ENCODE measurements at regions not wholly inside any gene's neighbourhood (a gene's known extent, or its start where the extent isn't known, plus 50 kb on each side); places are given as distances from the start of the nearest gene placed in this dataset.

DNA sequence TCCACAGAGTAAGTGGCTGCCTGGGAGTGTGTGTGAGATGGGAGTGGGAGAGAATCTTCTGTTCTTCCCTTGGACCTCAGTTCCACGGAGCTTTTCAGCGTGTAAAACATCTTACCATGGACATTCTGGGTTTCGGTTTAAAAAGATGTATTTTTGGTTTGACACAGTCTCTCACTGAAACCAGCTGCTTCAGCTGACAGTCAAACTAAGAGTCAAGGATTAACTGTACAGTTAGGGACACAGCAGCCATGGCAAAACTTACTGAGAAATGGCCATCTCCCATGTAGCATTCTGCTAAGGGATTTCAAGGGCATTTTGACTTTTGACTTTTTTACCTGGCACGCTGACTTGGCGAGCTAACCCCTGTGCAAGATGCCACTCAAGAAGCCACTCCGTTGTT is 93.8 kb upstream of the IL12B start:
- Histone ChIP-seq H3K9me3 (replicated peaks; ENCODE audit: low read length) (no peaks in the 10 kb centered on the region), H3K4me2 (ENCODE audit: low read length) (no peak overlapping the region), H3K4me3 (ENCODE audit: low read length) (no peak overlapping the region), H3K27me3 (ENCODE audit: control insufficient read depth, insufficient read depth, low read length) (peaks cover 15% of the 10 kb centered on the region), H3K9ac (ENCODE audit: low read depth, low read length) (no peak overlapping the region), H3K4me1 (ENCODE audit: control insufficient read depth, insufficient read depth, low read length) (no peaks in the 10 kb centered on the region), H3K36me3 (ENCODE audit: insufficient read depth, low read length) (no peaks in the 10 kb centered on the region)

DNA sequence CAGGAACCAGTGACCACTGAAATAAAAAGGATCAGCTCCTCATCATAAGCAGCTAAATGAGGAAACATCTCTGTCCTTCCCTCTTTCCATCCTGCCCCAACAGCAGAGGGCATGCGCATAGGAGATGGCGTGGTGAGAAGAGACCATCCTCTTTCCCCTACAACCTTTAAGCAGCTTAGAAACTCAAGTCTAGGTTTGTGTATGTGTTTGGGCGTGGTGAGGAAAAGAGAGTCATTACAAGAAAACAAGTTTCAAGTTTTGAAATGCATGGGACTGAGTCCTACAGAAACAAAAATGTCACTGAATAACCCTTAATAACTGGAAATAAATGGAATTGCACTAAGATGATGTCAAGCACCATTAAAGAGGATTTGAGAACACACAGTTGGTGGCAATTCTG is 96.4 kb upstream of the IL12B start:
- Histone ChIP-seq H3K36me3 (ENCODE audit: insufficient read depth, low read length) (no peaks in the 10 kb centered on the region), H3K27me3 (ENCODE audit: control insufficient read depth, insufficient read depth, low read length) (peaks cover 15% of the 10 kb centered on the region), H3K4me2 (ENCODE audit: low read length) (no peak overlapping the region), H3K9ac (ENCODE audit: low read depth, low read length) (no peak overlapping the region), H3K4me3 (ENCODE audit: low read length) (no peak overlapping the region), H3K4me1 (ENCODE audit: control insufficient read depth, insufficient read depth, low read length) (no peaks in the 10 kb centered on the region), H3K9me3 (replicated peaks; ENCODE audit: low read length) (no peaks in the 10 kb centered on the region)

DNA sequence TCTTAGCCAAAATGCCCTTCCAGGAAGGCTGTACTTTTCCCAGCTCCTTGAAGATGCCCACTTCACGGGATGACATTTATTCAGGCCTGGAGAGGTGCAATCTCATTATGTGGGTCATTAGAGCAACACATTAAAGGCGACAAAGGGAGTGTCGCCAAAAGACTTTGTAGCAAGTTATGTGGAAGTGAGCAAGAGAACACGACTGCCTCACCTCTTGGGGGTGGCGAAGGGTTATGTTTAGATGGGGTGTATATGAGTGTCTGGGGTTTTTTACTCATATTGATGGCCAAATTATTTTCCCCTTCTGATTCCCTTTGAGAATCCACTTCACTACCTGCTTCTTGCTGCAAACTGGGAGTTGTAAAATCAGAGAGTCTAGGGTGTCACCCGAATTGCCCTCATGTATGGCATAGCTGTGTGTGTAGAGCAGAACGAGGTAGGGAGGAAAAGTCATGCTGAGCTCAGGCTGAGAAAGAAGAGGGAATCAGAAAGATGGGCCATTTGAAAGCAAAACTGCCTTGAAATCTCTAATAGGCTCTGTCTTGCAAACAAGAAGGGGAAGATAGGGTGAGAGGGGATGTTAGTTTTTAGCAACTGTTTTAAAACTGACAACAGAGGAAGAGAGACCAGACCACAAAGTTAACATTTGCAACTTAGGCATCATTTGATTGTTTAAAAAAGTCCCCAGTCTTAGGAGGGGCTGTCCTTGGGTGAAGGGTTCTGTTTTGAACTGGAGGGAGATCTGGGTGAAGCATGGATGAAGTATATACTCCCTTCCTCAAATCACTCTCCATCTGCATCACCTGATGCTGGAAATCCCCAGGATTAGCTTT is 97.1 kb upstream of the IL12B start:
- H3K9me3 ChIP-seq (replicated peaks; ENCODE audit: low read length), result no peaks in the 10 kb centered on the region
- H3K27me3 ChIP-seq (ENCODE audit: control insufficient read depth, insufficient read depth, low read length), result peaks cover 17% of the 10 kb centered on the region
- H3K4me2 ChIP-seq (ENCODE audit: low read length), result no peak overlapping the region
- no peaks in the 10 kb centered on the region for H3K36me3 ChIP-seq (ENCODE audit: insufficient read depth, low read length)
- no peak overlapping the region for H3K4me3 ChIP-seq (ENCODE audit: low read length)
- no peaks in the 10 kb centered on the region for H3K4me1 ChIP-seq (ENCODE audit: control insufficient read depth, insufficient read depth, low read length)
- H3K9ac ChIP-seq (ENCODE audit: low read depth, low read length), result no peak overlapping the region

DNA sequence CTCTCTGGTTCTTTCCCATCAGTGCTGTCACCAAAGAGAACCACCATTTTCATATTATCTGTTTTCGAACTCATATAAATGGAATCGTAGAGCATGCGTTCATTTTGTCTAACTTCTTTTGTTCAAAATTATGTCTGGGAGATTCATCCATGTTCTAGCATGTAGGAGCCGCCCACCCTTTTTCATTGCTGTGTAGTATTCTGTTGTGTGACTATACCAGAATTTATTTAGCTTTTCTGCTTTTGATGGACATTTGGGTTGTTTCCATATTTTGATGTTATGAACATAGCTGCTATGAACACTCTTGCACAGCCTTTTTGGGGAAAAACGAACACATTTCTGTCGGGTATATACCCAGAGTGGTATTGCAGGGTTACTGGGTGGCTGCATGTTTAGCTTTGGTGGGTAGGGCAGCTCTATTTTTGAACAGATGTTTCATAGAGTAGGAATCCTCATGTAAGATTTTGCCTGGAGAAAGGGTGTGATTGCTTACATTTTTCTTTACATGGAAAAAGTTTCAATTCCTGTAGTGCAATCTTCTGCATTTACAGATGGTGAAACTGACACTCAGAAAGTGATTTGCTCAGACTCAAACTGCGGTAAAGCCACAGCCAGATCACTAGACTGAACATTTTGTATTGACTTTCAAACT is 100.2 kb upstream of the IL12B start:
- H3K4me3 ChIP-seq (ENCODE audit: low read length), result no peak overlapping the region
- no peaks in the 10 kb centered on the region for H3K36me3 ChIP-seq (ENCODE audit: insufficient read depth, low read length)
- no peak overlapping the region for H3K4me2 ChIP-seq (ENCODE audit: low read length)
- no peaks in the 10 kb centered on the region for H3K9me3 ChIP-seq (replicated peaks; ENCODE audit: low read length)
- H3K27me3 ChIP-seq (ENCODE audit: control insufficient read depth, insufficient read depth, low read length), result peaks cover 23% of the 10 kb centered on the region
- H3K4me1 ChIP-seq (ENCODE audit: control insufficient read depth, insufficient read depth, low read length), result no peaks in the 10 kb centered on the region
- no peak overlapping the region for H3K9ac ChIP-seq (ENCODE audit: low read depth, low read length)

DNA sequence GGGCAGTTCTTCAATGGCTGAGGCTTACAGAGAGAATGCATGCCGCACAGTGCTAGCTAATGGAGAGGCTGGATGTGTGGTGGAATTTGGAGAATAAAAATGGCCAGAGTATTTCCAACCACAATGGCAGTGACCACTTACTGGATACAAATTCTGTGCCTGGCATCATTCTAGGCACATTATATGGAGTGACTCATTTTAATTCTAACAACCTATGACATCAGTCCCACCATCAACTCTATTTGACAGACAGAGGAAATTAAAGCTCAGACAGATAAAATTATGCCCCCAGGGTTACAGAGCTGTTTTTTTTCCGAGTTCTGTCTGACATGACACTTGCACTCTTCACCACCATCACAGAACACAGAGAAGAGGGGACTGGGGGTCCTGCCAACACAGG is 105.6 kb upstream of the IL12B start:
- no peaks in the 10 kb centered on the region for H3K9me3 ChIP-seq (replicated peaks; ENCODE audit: low read length)
- H3K4me1 ChIP-seq (ENCODE audit: control insufficient read depth, insufficient read depth, low read length), result no peaks in the 10 kb centered on the region
- H3K27me3 ChIP-seq (ENCODE audit: control insufficient read depth, insufficient read depth, low read length), result peaks cover 15% of the 10 kb centered on the region
- no peak overlapping the region for H3K4me2 ChIP-seq (ENCODE audit: low read length)
- no peak overlapping the region for H3K9ac ChIP-seq (ENCODE audit: low read depth, low read length)
- H3K36me3 ChIP-seq (ENCODE audit: insufficient read depth, low read length), result no peaks in the 10 kb centered on the region
- no peak overlapping the region for H3K4me3 ChIP-seq (ENCODE audit: low read length)

DNA sequence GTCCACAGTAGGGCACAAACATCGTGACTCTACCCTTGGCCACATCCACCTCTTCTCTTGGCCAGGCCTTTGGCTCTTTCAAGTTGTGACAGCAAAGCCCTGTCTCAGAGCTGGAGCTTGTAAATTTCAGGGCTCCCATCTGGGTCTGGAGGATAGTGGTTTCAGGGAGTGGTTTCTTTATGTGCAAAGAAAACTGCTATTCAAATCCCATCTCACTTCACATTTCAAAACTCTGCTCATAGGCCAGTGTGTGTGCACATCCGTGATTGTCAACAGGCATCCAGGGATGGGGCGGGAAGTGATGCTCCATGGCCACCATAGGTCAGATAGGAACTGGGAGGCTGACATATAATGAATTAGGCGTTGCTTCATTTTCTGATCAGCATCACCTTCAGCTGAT is 107.8 kb upstream of the IL12B start:
- Histone ChIP-seq H3K36me3 (ENCODE audit: insufficient read depth, low read length) (no peaks in the 10 kb centered on the region), H3K4me3 (ENCODE audit: low read length) (no peak overlapping the region), H3K9me3 (replicated peaks; ENCODE audit: low read length) (no peaks in the 10 kb centered on the region), H3K4me1 (ENCODE audit: control insufficient read depth, insufficient read depth, low read length) (no peaks in the 10 kb centered on the region), H3K9ac (ENCODE audit: low read depth, low read length) (no peak overlapping the region), H3K4me2 (ENCODE audit: low read length) (no peak overlapping the region), H3K27me3 (ENCODE audit: control insufficient read depth, insufficient read depth, low read length) (peaks cover 12% of the 10 kb centered on the region)

DNA sequence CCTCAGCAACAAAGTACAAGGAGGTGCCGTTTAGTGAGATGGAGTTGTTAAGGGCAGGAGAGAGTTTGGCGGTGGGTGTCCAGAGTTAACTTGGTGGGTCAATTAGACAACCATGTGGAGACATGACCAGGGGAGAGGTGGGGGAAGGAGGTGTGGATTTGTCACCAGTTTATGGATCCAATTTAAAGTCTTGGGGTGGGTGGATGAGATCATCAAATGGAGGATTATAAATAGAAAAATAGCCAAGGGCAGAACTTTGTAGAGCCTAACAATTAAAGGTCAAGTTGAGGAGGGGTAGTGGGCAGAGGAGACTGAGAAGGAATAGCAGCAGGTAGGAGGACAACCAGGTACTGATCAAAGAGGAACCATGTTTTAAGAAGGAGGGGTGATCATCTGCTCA is 108.7 kb upstream of the IL12B start:
- Histone ChIP-seq H3K9ac (ENCODE audit: low read depth, low read length) (no peak overlapping the region), H3K27me3 (ENCODE audit: control insufficient read depth, insufficient read depth, low read length) (peaks cover 4% of the 10 kb centered on the region), H3K4me2 (ENCODE audit: low read length) (no peak overlapping the region), H3K9me3 (replicated peaks; ENCODE audit: low read length) (no peaks in the 10 kb centered on the region), H3K4me1 (ENCODE audit: control insufficient read depth, insufficient read depth, low read length) (no peaks in the 10 kb centered on the region), H3K4me3 (ENCODE audit: low read length) (no peak overlapping the region), H3K36me3 (ENCODE audit: insufficient read depth, low read length) (no peaks in the 10 kb centered on the region)

DNA sequence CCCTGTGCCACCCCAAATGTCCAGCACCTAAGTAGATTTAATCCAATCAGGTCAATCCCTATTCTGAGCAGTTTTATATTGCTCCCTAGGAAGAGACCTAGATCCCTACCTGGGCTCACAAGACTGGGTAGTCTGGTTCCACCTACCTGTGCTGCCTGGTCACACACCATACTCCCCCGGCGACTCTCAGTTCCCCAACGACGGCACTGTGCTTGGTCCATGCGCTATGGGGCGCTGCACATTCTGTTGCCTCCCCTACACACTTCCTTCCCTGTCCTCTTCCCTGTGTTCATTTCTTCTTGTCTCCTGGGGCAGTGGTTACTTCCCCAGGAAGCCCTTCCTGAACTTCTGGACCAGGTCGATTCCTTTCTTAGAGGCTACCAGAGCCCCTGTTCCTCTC is 109.9 kb upstream of the IL12B start:
- H3K4me1 ChIP-seq (ENCODE audit: control insufficient read depth, insufficient read depth, low read length), result no peaks in the 10 kb centered on the region
- no peaks in the 10 kb centered on the region for H3K36me3 ChIP-seq (ENCODE audit: insufficient read depth, low read length)
- no peak overlapping the region for H3K9ac ChIP-seq (ENCODE audit: low read depth, low read length)
- H3K27me3 ChIP-seq (ENCODE audit: control insufficient read depth, insufficient read depth, low read length), result peaks cover 4% of the 10 kb centered on the region
- no peaks in the 10 kb centered on the region for H3K9me3 ChIP-seq (replicated peaks; ENCODE audit: low read length)
- H3K4me3 ChIP-seq (ENCODE audit: low read length), result no peak overlapping the region
- H3K4me2 ChIP-seq (ENCODE audit: low read length), result no peak overlapping the region

DNA sequence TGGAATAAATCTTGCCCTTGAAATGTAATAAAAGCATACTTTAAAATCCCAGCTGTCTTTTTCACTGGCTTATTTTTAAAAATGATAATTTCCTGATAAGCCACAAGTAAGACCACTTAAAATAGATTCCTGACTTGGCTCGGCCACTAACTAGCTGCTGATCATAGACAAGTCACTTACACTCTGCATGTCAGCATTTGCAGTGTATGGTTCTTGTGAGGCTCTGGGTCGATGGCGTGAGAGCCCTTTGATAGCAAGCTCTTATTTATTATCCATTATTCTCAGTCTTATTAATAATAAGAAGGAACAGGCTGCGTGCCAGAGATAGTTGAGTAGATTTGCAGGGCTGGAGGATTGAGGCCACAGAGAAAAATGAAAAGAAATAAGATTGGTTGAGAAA is 110.7 kb upstream of the IL12B start:
- Histone ChIP-seq H3K4me2 (ENCODE audit: low read length) (no peak overlapping the region), H3K36me3 (ENCODE audit: insufficient read depth, low read length) (no peaks in the 10 kb centered on the region), H3K9me3 (replicated peaks; ENCODE audit: low read length) (no peaks in the 10 kb centered on the region), H3K4me3 (ENCODE audit: low read length) (no peak overlapping the region), H3K27me3 (ENCODE audit: control insufficient read depth, insufficient read depth, low read length) (peaks cover 4% of the 10 kb centered on the region), H3K9ac (ENCODE audit: low read depth, low read length) (no peak overlapping the region), H3K4me1 (ENCODE audit: control insufficient read depth, insufficient read depth, low read length) (no peaks in the 10 kb centered on the region)

DNA sequence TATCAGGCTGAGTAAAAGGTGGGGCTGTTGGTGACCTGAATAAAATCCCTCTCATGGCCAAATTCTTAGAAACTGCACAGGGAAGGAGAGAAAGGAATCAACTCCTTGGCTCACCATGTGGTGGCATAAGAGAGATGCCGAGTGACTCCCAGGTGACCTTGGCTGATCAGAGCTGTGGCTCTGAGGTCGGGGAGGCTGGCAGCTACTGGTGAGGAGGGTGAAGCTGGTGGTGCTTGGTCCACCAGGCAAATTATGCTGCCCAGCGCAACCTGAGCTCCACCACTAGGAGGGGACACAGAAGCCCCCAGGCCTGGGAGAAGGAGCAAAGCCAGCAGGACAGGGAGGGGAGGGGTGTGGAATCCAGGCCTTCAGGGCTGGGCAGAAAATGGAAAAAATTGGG is 111.2 kb upstream of the IL12B start:
- H3K4me1 ChIP-seq (ENCODE audit: control insufficient read depth, insufficient read depth, low read length), result no peaks in the 10 kb centered on the region
- H3K36me3 ChIP-seq (ENCODE audit: insufficient read depth, low read length), result no peaks in the 10 kb centered on the region
- H3K4me3 ChIP-seq (ENCODE audit: low read length), result no peak overlapping the region
- H3K27me3 ChIP-seq (ENCODE audit: control insufficient read depth, insufficient read depth, low read length), result peaks cover 4% of the 10 kb centered on the region
- no peaks in the 10 kb centered on the region for H3K9me3 ChIP-seq (replicated peaks; ENCODE audit: low read length)
- no peak overlapping the region for H3K9ac ChIP-seq (ENCODE audit: low read depth, low read length)
- H3K4me2 ChIP-seq (ENCODE audit: low read length), result no peak overlapping the region

DNA sequence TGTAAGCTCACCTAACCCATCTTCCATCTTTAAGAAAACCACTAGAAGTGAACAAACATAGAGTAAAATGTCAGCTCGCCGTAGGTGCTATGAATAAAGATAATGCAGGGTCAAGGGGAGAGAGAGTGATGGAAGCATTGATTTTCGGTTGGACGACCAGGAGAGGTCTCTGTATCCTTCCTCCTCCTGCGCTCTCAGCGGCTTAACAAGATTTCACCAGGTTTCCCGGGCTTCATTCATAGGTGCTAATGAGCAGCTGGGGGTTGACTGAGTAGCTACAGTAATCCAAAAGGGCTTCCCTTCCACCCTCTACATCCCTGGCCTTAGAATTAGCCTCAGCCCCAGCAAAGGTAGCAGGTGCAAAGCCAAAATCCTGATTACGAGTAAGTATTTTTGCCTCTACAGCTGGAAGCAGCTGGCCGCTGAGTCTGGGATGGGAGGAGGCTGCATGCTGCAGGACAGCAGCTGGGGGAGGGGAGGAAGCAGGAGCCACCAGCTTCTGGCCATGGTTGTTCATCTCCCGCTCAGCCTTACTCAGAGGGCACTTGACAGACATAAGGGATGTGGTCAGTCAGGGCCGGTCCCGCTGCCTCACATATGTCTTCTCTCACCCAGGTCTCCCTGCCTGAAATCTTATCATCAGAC is 112.0 kb upstream of the IL12B start:
- Histone ChIP-seq H3K4me2 (ENCODE audit: low read length) (no peak overlapping the region), H3K4me1 (ENCODE audit: control insufficient read depth, insufficient read depth, low read length) (no peaks in the 10 kb centered on the region), H3K4me3 (ENCODE audit: low read length) (no peak overlapping the region), H3K9me3 (replicated peaks; ENCODE audit: low read length) (no peaks in the 10 kb centered on the region), H3K36me3 (ENCODE audit: insufficient read depth, low read length) (no peaks in the 10 kb centered on the region), H3K27me3 (ENCODE audit: control insufficient read depth, insufficient read depth, low read length) (peaks cover 2% of the 10 kb centered on the region), H3K9ac (ENCODE audit: low read depth, low read length) (no peak overlapping the region)
